ENCODE measurements at regions not wholly inside any gene's neighbourhood (a gene's known extent, or its start where the extent isn't known, plus 50 kb on each side); places are given as distances from the start of the nearest gene placed in this dataset.

GRCh38 chr3:62938583-62938982, 63.4 kb upstream of the CADPS start:
- TF ChIP-seq CEBPB (IDR thresholded peaks at IDR 0.05) (no peak), YY1 (IDR thresholded peaks at IDR 0.05; ENCODE audit: low read depth) (no peak), TAF1 (IDR thresholded peaks at IDR 0.05; ENCODE audit: low read depth) (no peak), EP300 (IDR thresholded peaks at IDR 0.05; ENCODE audit: borderline replicate concordance) (no peak), MAX (IDR thresholded peaks at IDR 0.05) (no peak), TCF12 (IDR thresholded peaks at IDR 0.05; ENCODE audit: low read depth) (no peak), EGR1 (IDR thresholded peaks at IDR 0.05) (no peak), CREB1 (IDR thresholded peaks at IDR 0.05; ENCODE audit: low read depth) (no peak), TEAD4 (IDR thresholded peaks at IDR 0.05) (no peak), NFIC (IDR thresholded peaks at IDR 0.05) (no peak)

- no peak for TF ChIP-seq ZBTB7A (IDR thresholded peaks at IDR 0.05; ENCODE audit: low read depth)
- TF ChIP-seq FOXM1 (IDR thresholded peaks at IDR 0.05; ENCODE audit: borderline replicate concordance, low read depth): no peak
- TF ChIP-seq USF1 (IDR thresholded peaks at IDR 0.05): no peak
- no peak for TF ChIP-seq YY1 (IDR thresholded peaks at IDR 0.05; ENCODE audit: low read depth)
- no peak for TF ChIP-seq EP300 (IDR thresholded peaks at IDR 0.05; ENCODE audit: borderline replicate concordance)
- TF ChIP-seq REST (IDR thresholded peaks at IDR 0.05; ENCODE audit: low read depth): no peak
- no peak for TF ChIP-seq CEBPB (IDR thresholded peaks at IDR 0.05)
- TF ChIP-seq CREB1 (IDR thresholded peaks at IDR 0.05; ENCODE audit: low read depth): no peak
- no peak for TF ChIP-seq RAD21 (IDR thresholded peaks at IDR 0.05; ENCODE audit: low read depth)
- no peak for TF ChIP-seq NFIC (IDR thresholded peaks at IDR 0.05)
- TF ChIP-seq TAF1 (IDR thresholded peaks at IDR 0.05; ENCODE audit: low read depth): no peak
- TF ChIP-seq EGR1 (IDR thresholded peaks at IDR 0.05): no peak
- no peak for TF ChIP-seq MAX (IDR thresholded peaks at IDR 0.05)
- no peak for TF ChIP-seq TEAD4 (IDR thresholded peaks at IDR 0.05)
- no peak for TF ChIP-seq TCF12 (IDR thresholded peaks at IDR 0.05; ENCODE audit: low read depth)
These were observed 64.5 kb upstream of the CADPS start for GRCh38 chr3:62939707-62940106.

GRCh38 chr3:62940771-62941563, 65.8 kb upstream of the CADPS start:
- TF ChIP-seq MAX (IDR thresholded peaks at IDR 0.05) (no peak), EP300 (IDR thresholded peaks at IDR 0.05; ENCODE audit: borderline replicate concordance) (no peak), TAF1 (IDR thresholded peaks at IDR 0.05; ENCODE audit: low read depth) (no peak), CEBPB (IDR thresholded peaks at IDR 0.05) (no peak), REST (IDR thresholded peaks at IDR 0.05; ENCODE audit: low read depth) (no peak), YY1 (IDR thresholded peaks at IDR 0.05; ENCODE audit: low read depth) (no peak), RAD21 (IDR thresholded peaks at IDR 0.05; ENCODE audit: low read depth) (no peak)

- TF ChIP-seq CEBPB (IDR thresholded peaks at IDR 0.05): no peak
- no peak for TF ChIP-seq EP300 (IDR thresholded peaks at IDR 0.05; ENCODE audit: borderline replicate concordance)
These were observed 67.0 kb upstream of the CADPS start for GRCh38 chr3:62942227-62942626.

- TF ChIP-seq MAX (IDR thresholded peaks at IDR 0.05) (no peak), NFIC (IDR thresholded peaks at IDR 0.05) (no peak), FOXM1 (IDR thresholded peaks at IDR 0.05; ENCODE audit: borderline replicate concordance, low read depth) (no peak), EGR1 (IDR thresholded peaks at IDR 0.05) (no peak), CREB1 (IDR thresholded peaks at IDR 0.05; ENCODE audit: low read depth) (no peak), TAF1 (IDR thresholded peaks at IDR 0.05; ENCODE audit: low read depth) (no peak)
These were observed 67.5 kb upstream of the CADPS start for GRCh38 chr3:62942764-62943163.

GRCh38 chr3:62948921-62949320, 73.7 kb upstream of the CADPS start:
- TF ChIP-seq USF1 (IDR thresholded peaks at IDR 0.05) (no peak), YY1 (IDR thresholded peaks at IDR 0.05; ENCODE audit: low read depth) (no peak), EGR1 (IDR thresholded peaks at IDR 0.05) (no peak), REST (IDR thresholded peaks at IDR 0.05; ENCODE audit: low read depth) (no peak), MAX (IDR thresholded peaks at IDR 0.05) (no peak)
